HEK293 (cell line): ENCODE measurements at regions not wholly inside any gene's neighbourhood (a gene's known extent, or its start where the extent isn't known, plus 50 kb on each side); places are given as distances from the start of the nearest gene placed in this dataset.

ENCODE experiments used
- ZNF560 ChIP-seq: fragments of 450-650 bp; formaldehyde crosslinking; IDR thresholded peaks from 2 replicates; pipeline ENCODE4 v1.5.1; 2017; ENCODE audit warnings: missing biosample characterization, missing genetic modification characterization, borderline replicate concordance
- ZNF692 ChIP-seq: fragments of 450-650 bp; formaldehyde crosslinking; IDR thresholded peaks from 2 replicates; pipeline ENCODE4 v1.5.1; 2016; ENCODE audit warnings: missing biosample characterization, missing genetic modification characterization
- TF ChIP-seq, protein P1 (sequence below): fragments of 450-650 bp; formaldehyde crosslinking; IDR thresholded peaks from 2 replicates; pipeline ENCODE4 v1.5.1; 2016; ENCODE audit warnings: missing biosample characterization, missing genetic modification characterization
- TF ChIP-seq, protein P2 (sequence below): fragments of 450-650 bp; formaldehyde crosslinking; IDR thresholded peaks from 2 replicates; pipeline ENCODE4 v1.5.1; 2017; ENCODE audit warnings: missing biosample characterization, missing genetic modification characterization

DNA sequence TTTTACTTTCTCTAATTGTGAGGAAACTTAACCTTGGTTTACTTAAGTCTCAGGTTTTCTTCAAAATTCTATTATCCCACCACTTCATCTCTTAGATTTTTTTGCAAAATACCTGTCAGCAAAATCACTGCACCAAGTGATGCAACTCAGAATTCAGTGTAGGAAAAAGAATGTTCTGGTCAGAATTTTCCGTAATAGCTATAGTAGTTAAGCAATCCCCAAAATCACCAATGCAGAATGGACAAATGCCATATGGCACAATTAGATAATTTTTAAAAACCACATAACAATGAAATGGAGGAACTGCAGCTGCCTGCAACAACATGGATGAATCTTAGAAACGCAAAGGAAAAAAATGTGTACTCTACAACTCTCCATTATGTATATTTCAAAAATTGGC, 373.1 kb downstream of the NAF1 start:
- TF ChIP-seq ZNF692 (no peak), ZNF560 (tag by site-specific recombination) (no peak)
- TF ChIP-seq, protein P1, sequence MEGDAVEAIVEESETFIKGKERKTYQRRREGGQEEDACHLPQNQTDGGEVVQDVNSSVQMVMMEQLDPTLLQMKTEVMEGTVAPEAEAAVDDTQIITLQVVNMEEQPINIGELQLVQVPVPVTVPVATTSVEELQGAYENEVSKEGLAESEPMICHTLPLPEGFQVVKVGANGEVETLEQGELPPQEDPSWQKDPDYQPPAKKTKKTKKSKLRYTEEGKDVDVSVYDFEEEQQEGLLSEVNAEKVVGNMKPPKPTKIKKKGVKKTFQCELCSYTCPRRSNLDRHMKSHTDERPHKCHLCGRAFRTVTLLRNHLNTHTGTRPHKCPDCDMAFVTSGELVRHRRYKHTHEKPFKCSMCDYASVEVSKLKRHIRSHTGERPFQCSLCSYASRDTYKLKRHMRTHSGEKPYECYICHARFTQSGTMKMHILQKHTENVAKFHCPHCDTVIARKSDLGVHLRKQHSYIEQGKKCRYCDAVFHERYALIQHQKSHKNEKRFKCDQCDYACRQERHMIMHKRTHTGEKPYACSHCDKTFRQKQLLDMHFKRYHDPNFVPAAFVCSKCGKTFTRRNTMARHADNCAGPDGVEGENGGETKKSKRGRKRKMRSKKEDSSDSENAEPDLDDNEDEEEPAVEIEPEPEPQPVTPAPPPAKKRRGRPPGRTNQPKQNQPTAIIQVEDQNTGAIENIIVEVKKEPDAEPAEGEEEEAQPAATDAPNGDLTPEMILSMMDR: no peak
- TF ChIP-seq, protein P2, sequence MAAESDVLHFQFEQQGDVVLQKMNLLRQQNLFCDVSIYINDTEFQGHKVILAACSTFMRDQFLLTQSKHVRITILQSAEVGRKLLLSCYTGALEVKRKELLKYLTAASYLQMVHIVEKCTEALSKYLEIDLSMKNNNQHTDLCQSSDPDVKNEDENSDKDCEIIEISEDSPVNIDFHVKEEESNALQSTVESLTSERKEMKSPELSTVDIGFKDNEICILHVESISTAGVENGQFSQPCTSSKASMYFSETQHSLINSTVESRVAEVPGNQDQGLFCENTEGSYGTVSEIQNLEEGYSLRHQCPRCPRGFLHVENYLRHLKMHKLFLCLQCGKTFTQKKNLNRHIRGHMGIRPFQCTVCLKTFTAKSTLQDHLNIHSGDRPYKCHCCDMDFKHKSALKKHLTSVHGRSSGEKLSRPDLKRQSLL (tag by site-specific recombination): no peak
